Brain pericyte (primary cell): ENCODE measurements at regions not wholly inside any gene's neighbourhood (a gene's known extent, or its start where the extent isn't known, plus 50 kb on each side); places are given as distances from the start of the nearest gene placed in this dataset.
"Not testable (repeated sequence)": the region's sequence is repeated elsewhere in the genome, so short reads cannot be mapped to it uniquely, and the experiment has no call there.

Experiments used
- DNase-seq: peaks from one replicate; pipeline ENCODE4 v3.0.0-alpha.2; 2012; ENCODE audit warnings: low read depth, low spot score

DNA sequence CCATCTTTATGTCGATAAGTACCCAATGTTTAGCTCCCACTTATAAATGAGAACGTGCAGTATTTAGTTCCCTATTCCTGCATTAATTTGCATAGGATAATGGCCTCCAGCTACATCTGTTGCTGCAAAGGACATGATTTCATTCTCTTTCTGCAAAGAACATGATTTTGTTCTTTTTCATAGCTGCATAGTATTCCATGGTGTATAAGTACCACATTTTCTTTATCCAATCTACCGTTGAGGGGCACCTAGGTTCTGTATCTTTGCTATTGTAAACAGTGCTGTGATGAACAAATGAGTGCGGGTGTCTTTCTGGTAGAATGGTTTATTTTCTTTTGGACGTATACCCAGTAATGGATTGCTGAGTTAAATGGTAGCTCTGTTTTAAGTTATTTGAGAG lies 63.0 kb downstream of the HLX start:
- no peak for DNase-seq

DNA sequence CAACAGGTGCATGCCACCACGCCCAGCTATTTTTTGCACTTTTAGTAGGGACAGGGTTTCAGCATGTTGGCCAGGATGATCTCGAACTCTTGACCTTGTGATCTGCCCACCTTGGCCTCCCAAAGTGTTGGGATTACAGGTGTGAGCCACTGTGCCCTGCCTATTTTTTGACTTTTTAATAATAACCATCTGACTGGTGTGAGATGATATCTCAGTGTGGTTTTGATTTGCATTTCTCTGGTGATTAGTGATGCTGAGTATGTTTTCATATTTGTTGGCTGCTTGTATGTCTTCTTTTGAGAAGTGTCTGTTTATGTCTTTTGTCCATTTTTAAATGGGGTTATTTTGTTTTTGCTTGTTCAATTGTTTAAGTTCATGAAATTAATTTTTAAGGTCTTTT lies 63.7 kb downstream of the HLX start:
- DNase-seq, result not testable (repeated sequence)

DNA sequence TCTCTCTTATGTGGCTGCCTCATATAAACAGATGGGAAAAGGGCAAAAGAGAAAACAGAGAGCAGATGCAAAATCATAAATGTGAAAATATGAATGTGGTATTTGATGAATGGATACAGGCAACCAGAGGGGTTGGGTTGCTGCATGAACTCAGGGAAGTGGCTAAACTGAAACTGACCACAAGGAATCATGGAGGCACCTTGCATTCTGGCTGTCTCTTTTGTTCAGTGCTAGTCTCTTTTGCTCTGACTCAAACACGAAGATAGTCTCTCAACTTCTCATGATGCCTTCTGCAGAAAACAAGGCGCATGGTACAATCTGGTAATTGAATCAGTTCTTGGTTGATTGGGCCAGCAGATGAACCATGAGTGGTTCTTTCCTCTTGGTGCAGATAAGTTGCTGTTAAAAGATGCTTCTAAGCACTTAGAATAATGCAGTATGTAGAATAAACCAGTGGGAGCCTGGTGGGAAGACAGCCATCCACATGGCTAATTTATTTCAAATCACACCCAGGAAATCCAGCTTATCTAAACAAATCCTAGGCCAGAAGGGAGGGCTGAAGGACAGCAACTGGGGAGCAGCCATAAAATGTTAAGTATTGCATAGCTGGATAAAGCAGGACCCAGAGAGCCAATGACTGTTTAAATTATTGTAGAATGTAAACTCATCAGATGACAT lies 64.2 kb downstream of the HLX start:
- no peak for DNase-seq

DNA sequence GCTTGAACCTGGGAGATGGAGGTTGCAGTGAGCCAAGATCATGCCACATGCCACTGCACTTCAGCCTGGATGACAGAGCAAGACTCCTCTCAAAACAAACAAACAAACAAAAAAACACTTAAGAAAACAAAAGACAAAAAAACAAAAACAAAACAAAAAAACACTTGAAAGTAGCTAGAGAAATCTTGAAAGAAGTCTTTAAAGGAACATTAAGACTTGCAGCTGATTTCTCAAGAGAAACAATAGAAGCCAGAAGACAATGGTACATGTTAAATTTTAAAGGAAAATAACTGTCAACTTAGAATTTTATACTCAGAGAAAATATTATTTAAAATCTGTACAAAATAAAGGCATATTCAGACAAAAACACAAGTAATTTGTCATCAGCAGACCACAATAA lies 71.3 kb downstream of the HLX start:
- no peak for DNase-seq

DNA sequence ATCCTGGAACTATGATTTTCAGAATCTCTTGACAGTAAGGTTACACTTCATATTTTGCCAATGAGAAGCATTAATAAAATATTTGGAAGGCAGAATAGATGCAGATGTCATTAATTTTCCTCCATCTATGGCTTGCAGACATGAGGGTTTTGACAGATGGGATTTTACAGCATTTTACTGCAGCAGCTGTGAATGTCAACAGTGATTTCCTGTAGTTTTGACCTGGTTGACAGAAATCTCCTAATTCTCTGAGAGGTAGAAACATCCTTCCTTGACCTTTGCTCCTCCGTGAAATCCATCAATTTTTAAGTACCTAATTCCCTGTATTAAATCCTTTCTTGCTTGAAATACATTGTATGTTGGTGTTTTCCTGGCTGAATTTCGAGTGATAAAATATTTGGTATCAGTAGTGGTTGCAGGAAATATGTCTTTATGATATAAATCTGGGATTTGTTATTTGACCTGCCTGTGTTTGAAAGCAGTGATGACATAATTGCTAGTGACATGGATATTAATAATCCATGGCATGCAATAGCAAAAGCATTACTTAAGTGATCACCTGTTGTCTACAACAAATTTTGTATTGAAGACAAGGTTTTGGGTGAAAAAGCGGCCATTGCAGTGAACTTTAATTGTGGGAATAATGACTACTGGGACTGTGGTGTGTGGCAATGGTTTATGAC lies 73.9 kb downstream of the HLX start:
- DNase-seq, result no peak

DNA sequence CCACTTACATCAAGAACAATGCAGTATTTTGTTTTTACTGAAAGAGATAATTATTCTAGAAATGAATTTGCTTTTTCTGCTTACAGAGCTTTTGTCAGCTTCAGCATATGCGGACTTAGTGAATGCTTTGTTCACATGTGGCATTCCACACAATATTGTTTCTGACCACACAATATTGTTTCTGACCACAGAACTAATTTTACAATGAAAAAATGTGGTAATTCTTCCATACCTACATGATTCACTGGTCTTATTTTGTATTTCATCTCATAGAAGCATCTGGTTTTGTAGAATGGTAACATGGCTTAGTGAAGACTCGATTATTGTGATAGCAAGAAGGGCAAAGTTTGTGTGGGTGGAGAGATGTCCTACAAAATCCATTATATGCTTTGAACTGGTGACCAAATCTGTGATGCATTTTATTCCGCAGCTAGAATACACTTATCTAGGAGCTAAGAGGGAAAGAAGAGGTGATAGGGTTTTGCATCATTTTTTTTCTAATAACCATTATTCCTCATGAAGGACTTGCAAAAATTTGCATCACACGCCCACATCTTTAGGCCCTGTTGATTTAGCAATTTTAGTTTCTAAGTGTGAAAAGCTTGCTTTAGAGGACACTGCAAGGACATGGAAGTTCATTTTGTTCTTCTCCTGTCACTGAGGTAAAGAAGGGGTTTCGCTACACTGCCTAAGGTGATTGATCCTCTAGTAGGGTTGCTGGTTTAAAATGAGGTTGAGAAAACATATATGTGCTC lies 75.3 kb downstream of the HLX start:
- no peak for DNase-seq

DNA sequence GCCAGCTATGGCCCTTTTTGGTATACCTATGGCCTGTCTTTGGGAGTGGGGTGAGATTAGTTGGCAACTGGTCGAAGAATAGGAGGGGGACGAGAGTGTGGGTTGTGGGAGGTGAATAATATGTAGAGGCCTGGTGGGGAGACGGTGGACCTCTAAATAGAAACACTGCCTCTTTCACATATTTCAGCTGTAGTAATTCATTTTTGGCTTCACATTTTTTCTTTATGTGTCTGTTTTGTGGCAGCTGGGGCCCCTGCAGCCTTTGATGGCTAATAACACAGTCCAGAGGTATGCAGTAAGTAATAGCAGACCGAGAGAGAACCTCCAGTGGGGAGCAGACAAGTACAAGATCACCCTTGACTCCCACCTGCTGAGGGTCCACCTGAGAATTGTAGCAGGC lies 75.9 kb downstream of the HLX start:
- DNase-seq, result no peak

DNA sequence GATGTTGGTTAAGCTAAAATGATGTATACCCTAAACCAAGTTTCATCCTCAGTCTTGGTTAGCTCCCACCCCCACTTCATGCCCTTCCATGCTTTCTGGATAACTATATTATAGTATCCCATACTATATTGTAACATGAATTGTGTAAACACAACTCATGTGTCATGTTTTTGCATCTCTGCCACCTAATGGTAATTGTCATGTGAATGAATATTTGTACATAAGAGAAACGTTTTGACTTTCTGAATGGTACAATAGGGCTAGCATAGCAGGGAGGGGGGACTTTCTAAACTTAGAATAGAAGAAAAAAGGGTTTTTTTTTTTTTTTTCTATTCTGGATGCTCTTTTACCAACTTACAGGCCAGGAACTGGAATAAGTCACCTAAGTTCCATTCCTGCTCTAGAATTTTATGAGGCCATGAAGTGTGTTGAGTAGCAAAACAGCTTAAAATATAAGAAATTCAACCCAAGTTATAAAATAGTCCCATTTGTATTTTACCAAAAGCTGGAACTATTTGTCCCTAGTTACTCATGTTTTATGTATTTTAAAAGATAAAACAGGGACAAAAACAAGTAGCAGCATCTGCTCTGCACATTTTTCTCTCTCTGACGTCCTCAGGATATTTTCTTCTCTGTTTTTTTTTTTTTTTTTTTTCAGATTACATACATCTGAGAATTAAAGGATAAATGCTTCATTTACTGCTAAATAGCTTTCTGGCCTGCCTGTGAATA lies 77.4 kb downstream of the HLX start:
- no peak for DNase-seq

DNA sequence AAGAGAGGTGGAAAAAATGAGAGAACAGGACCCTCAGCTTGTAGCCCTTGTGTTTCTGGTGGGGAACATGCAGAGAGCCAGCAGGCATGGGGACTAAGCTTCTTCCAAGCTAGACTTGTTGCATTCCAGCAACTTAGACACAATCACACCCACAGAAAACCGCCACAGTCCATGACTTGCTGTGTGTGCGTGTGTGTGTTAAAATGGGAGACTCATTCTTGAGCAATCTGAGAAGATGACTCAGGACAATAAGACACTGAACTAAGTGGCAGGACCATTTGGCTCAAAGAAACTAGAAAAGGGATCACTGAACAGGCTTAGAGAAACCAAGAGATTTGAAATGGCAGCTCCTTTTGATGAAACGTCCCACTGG lies 78.0 kb downstream of the HLX start:
- no peak for DNase-seq

DNA sequence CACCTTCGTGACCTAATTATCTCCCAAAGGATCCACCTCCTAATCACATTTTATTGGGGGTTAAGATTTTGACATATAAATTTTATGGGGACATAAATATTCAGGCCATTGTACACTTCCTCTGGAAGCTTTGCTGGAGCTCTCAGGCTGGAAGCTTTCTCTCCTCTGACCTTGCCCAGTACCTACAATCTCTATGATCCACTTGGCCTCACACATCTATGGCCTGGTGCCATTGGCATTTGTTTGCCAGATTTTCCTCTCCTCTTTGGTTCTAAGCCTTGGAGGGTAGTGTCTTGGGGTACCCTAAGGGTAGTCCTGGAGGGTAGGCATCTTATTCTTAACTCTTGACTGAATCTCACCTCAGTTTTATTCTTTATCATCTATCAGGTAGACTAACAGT lies 79.0 kb downstream of the HLX start:
- no peak for DNase-seq

DNA sequence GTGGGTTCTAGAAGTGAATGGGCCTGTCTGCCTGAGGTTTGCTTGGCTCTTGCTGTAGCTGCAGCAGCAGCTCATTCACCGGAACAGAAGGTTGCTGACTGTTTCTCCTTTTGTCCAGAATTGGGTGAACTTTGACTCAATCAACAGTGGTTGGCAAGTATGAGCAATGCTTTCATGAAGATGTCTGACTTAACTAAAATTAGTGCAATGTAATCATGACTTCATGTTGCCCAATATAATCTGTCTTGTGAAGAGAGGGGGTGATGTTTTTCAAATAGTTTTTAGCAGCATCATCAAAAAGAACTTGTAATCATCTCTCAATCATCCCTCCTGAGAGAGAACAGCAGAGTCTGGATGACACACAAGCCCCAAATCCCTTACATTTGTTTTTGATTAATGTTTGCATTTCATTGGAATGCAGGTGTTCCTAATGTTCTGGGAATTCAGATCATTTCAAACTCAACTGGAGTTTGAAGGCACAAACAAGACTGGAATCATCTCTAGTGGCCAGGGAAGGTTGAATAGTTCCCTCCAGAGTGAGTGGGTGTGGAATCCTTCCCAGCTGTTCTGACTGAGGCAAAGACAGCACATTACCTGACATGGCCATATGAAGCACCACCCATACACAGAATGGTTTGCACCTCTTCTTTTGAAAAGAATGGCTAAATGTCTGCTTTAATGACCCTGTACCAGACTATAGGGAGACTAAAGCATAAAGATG lies 82.9 kb downstream of the HLX start:
- DNase-seq, result peak; percentile 6

DNA sequence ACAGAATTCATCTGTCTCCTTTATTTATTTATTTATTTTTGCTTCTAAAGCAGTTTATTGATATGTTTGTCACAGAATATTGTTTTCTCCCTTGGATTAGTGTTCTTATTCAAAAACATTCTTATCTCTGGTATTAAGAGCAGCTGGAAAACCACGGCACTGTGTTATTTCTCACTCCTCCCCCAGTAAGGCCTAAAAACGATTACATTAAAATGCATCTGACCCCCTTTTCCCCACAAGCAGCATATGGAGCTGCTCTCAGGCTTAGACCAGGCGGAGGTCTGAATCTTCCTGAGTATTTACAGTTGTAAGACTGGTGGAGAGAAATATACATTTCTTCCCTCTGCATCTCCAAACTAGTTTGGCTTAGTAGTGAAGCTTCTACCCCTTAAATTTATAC lies 86.8 kb downstream of the HLX start:
- DNase-seq, result no peak

DNA sequence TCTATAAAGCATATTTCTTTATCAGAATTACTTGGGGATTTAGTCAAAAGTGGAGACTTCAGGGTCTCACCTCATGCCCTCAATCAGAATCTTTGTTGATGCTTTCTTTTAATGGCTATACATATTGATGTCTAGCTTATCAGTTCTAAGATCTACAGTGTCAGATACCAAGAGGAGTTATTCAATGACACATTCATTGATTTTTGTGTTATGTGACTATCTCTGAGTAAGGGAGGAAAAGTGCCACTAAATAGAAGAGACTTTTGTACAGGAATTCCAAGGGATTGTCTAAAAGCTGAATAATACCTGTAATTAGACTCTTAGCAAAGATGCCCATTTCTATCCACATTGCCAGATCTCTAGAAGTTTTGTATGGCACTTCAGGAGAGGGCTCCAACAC lies 87.2 kb downstream of the HLX start:
- DNase-seq, result no peak

DNA sequence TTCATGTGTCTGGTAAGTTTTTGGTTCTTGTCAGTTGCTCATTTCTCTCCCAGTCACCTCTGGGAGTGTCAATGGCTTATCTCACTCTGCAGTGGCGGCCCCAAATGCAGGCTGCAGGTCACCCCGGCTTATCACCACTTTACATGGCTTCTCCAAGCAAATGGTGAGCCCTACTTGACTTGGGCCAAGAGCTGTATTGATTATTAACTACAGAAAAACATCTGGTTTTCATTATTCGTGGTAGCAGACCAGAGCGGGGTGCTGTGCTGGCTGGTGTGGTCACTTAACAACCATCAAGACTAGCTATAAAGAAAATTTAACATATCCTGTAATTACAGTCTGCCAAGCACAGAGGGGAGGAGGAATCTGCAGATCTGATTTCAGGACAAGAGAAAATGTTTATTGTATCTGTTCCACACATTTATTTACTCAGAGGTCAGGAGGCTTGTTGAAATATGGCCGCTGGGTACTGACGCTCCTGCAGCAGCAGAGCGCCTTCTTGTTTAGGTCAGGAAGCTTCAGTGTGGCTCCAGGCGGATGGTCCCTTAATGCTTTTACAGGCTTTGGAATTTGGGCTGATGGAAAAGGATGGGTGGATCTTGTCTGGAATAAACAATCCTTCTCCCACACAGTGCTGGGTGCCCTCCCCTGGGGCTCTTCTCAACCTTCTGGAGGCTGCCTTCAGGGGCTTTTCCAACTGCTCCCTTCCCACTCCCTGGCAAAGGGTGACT lies 87.8 kb downstream of the HLX start:
- DNase-seq, result no peak

DNA sequence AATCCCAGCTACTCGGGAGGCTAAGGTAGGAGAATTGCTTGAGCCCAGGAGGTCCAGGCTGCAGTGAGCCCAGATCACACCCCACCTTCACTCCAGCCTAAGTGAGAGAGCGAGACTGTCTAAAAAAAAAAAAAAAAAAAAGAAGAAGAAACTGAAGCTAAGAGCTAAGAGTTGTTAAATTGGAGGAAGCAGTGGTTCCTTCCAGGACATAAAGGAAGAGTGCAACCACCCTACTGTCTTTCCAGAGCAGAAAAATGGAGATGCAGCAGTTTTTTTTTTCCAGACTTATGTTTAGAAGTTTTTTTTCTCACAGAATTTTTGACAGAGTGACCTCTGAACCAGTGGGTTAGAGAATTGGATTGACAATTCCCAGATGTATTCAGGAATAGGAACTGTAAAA lies 88.7 kb downstream of the HLX start:
- no peak for DNase-seq

DNA sequence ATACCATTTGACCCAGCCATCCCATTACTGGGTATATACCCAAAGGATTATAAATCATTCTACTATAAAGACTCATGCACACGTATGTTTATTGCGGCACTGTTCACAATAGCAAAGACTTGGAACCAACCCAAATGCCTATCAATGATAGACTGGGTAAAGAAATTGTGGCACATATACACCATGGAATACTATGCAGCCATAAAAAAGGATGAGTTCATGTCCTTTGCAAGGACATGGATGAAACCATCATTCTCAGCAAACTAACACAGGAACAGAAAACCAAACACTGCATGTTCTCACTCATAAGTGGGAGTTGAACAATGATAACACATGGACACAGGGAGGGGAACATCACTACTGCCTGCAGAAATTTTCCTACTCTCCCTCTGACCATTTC lies 90.0 kb downstream of the HLX start:
- not testable (repeated sequence) for DNase-seq

DNA sequence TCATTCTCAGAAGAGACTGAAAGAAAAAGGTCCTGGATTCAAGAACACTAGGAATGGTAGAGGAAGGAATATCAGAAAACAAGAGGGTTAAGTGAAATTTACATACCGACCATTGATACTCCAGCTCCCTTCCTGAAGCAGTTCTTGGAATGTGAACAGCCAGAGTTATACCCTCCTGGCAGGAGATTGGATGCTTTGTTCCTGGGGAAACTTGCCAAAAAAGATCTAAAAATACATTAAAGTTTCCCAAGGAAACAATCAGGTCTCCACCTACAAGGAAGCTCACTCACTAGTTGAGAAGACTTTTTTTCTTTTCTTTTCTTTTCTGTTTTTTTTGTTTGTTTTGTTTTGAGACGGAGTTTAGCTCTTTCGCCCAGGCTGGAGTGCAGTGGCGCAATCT lies 91.1 kb downstream of the HLX start:
- no peak for DNase-seq

DNA sequence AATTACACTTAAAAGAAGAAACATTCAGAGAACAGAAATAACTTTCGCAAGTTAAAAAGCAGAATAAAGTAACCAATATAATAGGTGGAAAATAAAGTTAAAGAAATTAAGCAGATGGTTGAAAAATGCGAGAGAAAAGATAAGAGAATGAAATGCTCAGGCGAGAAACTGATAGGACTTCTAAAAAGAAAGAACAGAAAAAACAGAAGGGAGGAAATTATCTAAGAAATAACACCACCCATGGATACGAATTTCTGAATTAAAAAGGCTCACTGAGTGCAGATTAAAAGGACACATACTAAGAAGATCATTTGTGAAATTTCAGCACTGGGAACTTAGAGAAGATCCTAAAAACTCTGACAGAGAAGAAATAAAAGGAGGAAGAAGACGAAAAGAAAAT lies 92.0 kb downstream of the HLX start:
- no peak for DNase-seq

DNA sequence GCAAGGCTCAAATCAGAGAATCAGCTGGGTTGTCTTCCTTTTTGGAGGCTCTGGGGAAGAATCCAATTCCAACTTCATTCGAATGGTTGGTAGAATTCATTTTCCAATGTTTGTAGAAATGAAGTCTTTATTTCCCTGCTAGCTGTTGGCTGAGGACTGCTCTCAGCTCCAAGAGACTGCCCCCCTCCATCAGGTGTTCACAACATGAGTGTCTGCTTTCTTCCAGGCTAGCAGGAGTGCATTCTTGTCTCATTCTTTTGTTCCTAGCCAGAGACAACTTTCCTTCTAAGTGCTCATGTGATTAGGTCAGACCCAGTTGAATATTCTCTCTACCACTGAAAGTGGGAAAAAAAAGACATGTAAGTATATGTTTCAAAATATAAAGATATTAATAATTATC lies 95.2 kb downstream of the HLX start:
- no peak for DNase-seq

DNA sequence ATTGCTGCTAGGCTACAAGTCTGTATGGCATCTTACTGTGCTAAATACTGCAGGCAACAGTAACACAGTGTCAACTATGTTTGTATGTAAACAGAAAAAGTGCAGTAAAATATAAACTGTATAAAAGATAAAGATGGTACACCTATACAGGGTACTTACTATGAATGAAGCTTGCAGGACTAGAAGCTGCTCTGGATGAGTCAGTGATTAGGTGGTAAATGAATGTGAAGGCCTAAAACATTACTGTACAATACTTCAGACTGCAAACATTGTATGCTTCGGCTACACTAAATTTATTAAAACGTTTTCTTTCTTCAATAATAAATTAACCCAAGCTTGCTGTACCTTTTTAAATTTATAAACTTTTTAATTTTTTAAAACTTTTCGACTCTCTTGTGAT lies 97.1 kb downstream of the HLX start:
- no peak for DNase-seq

DNA sequence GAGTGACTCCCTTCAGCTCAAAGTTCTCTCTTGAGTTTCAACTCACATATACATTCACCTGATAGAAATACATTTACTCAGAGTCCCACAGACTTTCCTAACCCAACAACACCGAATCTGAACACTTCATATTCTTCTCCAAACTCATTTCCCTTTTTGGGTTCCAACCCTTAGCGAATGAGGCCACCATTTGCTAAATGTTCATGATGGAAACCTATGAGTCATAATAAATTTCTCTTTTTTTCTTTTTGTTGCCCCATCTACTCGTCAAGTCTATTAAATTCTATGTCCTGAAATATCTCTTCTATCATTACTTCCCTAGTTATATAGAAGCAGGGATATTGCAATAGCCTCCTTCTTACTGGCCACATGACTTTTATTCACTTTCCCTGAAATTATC lies 100.1 kb downstream of the HLX start:
- no peak for DNase-seq
